22Rv1 (cell line): ENCODE measurements at regions not wholly inside any gene's neighbourhood (a gene's known extent, or its start where the extent isn't known, plus 50 kb on each side); places are given as distances from the start of the nearest gene placed in this dataset.

Experiments used
- H3K27ac ChIP-seq: fragments of 450-650 bp; 2 replicates; pipeline ENCODE4 v1.5.1; 2017
- CTCF ChIP-seq: fragments of 450-650 bp; IDR thresholded peaks from 2 replicates; pipeline ENCODE4 v1.5.1; 2017; ENCODE audit warnings: mild to moderate bottlenecking
- ZFX ChIP-seq: fragments of 450-650 bp; IDR thresholded peaks from 2 replicates; pipeline ENCODE4 v1.6.1; 2017; ENCODE audit warnings: antibody characterized with exemption, borderline replicate concordance

- H3K27ac ChIP-seq = no peak overlapping the region
- TF ChIP-seq ZFX = no peak
- TF ChIP-seq CTCF = no peak
Measured at GRCh38 chr2:107473150-107473549, 353.5 kb upstream of the RGPD4 start.

GRCh38 chr2:107475859-107476258 lies 350.8 kb upstream of the RGPD4 start:
- no peak for TF ChIP-seq CTCF
- H3K27ac ChIP-seq = no peak overlapping the region

GRCh38 chr2:107502539-107502938 lies 324.2 kb upstream of the RGPD4 start:
- TF ChIP-seq ZFX (no peak), CTCF (no peak)

GRCh38 chr2:107511970-107512789 lies 314.5 kb upstream of the RGPD4 start:
- TF ChIP-seq ZFX (no peak), CTCF (no peak)
- no peak overlapping the region for H3K27ac ChIP-seq

More at GRCh38 chr2:107502539-107502938, 324.2 kb upstream of the RGPD4 start:
- H3K27ac ChIP-seq = no peak overlapping the region

- no peak for TF ChIP-seq CTCF
- TF ChIP-seq ZFX = no peak
- no peak overlapping the region for H3K27ac ChIP-seq
Measured at GRCh38 chr2:107525406-107525805, 301.3 kb upstream of the RGPD4 start.

- no peak overlapping the region for H3K27ac ChIP-seq
- TF ChIP-seq CTCF (no peak), ZFX (no peak)
Measured at GRCh38 chr2:107529146-107529545, 297.5 kb upstream of the RGPD4 start.

GRCh38 chr2:107530046-107530445 lies 296.6 kb upstream of the RGPD4 start:
- no peak overlapping the region for H3K27ac ChIP-seq
- no peak for TF ChIP-seq ZFX
- no peak for TF ChIP-seq CTCF
